A549 (cell line): ENCODE measurements at regions not wholly inside any gene's neighbourhood (a gene's known extent, or its start where the extent isn't known, plus 50 kb on each side); places are given as distances from the start of the nearest gene placed in this dataset.

Experiments used
- ATAC-seq, 2 experiments: fragments of 200-7000 bp in 1 of 2; fragments of >200 bp in 1 of 2; cut with Nextera tagmentation in 1 of 2; cut with Tn5 transposase in 1 of 2; 3 replicates each; pipeline versions ENCODE4 v1.8.0 to v1.9.1; 2018 to 2020; ENCODE audit warnings: mild to moderate bottlenecking in 1 of 2, moderate library complexity in 1 of 2
- CTCF ChIA-PET: fragments of 300-600 bp; sonication (Branson Sonifier 250); formaldehyde crosslinking; extraction: SDS; loops from one replicate; lab custom pipeline; 2021; ENCODE audit warnings: antibody characterized with exemption, inconsistent platforms; lab: Yijun Ruan, JAX
- POLR2A ChIA-PET: fragments of 350-600 bp; formaldehyde crosslinking; extraction: SDS; loops from one replicate; lab custom pipeline; 2021; ENCODE audit warnings: antibody characterized with exemption, inconsistent platforms; lab: Yijun Ruan, JAX
- DNase-seq, 2 experiments: peaks; one replicate each; pipeline versions ENCODE4 v3.0.0 to v3.0.0-alpha.2; 2011 to 2016; ENCODE audit warnings: low read depth in 1 of 2, low spot score in 1 of 2
- FAIRE-seq: peaks from 2 replicates; lab custom pipeline; 2011; peaks lifted over from hg19 to GRCh38; lab: Jason Lieb, UNC
- H3K27ac ChIP-seq, 2 experiments: fragments of >200 bp; sonication (Bioruptor Twin); formaldehyde crosslinking; 3 replicates each; pipeline ENCODE4 v1.5.1; 2016 to 2017
- H3K4me1 ChIP-seq: fragments of >200 bp; sonication (Bioruptor Twin); formaldehyde crosslinking; 3 replicates; pipeline ENCODE4 v1.6.1; 2016
- H3K4me2 ChIP-seq: fragments of >200 bp; sonication (Bioruptor Twin); formaldehyde crosslinking; 3 replicates; pipeline ENCODE4 v1.6.1; 2016
- H3K4me3 ChIP-seq: fragments of >200 bp; sonication (Bioruptor Twin); formaldehyde crosslinking; 3 replicates; pipeline ENCODE4 v1.5.1; 2016
- H3K9me3 ChIP-seq: fragments of >200 bp; sonication (Bioruptor Twin); formaldehyde crosslinking; 3 replicates; pipeline ENCODE4 v1.6.1; 2016
- CEBPB ChIP-seq, 2 experiments: fragments of >200 bp in 1 of 2; sonication (Bioruptor Twin) in 1 of 2; formaldehyde crosslinking in 1 of 2; IDR thresholded peaks; 2 replicates each; pipeline ENCODE4 v1.6.1; 2012 to 2016
- CHD4 ChIP-seq: fragments of 200-600 bp; sonication (generic); IDR thresholded peaks from 2 replicates; pipeline ENCODE4 v1.6.1; 2016; ENCODE audit warnings: antibody characterized with exemption, mild to moderate bottlenecking, borderline replicate concordance
- EHF ChIP-seq: fragments of 250-450 bp; sonication (Bioruptor Pico); IDR thresholded peaks from 2 replicates; pipeline ENCODE4 v1.5.0; 2020; ENCODE audit warnings: mild to moderate bottlenecking
- EHMT2 ChIP-seq: fragments of 200-600 bp; sonication (generic); IDR thresholded peaks from 2 replicates; pipeline ENCODE4 v1.6.1; 2016; ENCODE audit warnings: antibody characterized with exemption, low read depth, mild to moderate bottlenecking, moderate library complexity
- EP300 ChIP-seq, 2 experiments: fragments of >200 bp; sonication (Bioruptor Twin); formaldehyde crosslinking; IDR thresholded peaks; 2 replicates in 1 of 2; 3 replicates in 1 of 2; pipeline ENCODE4 v1.6.1; 2016 to 2017
- ESRRA ChIP-seq: fragments of 150-350 bp; IDR thresholded peaks from 2 replicates; pipeline ENCODE4 v1.6.1; 2014; ENCODE audit warnings: mild to moderate bottlenecking, low read length, borderline replicate concordance
- FOSB ChIP-seq: fragments of 250-450 bp; sonication (Bioruptor Pico); IDR thresholded peaks from 2 replicates; pipeline ENCODE4 v1.5.0; 2020; ENCODE audit warnings: mild to moderate bottlenecking, moderate library complexity
- FOSL2 ChIP-seq, 2 experiments: fragments of 450-650 bp in 1 of 2; fragments of >200 bp in 1 of 2; sonication (Bioruptor Twin) in 1 of 2; formaldehyde crosslinking; IDR thresholded peaks; 2 replicates each; pipeline versions ENCODE4 v1.5.0 to v1.6.1; 2016 to 2020; ENCODE audit warnings: mild to moderate bottlenecking in 1 of 2, moderate library complexity in 1 of 2
- FOXS1 ChIP-seq: fragments of 250-450 bp; sonication (Bioruptor Pico); IDR thresholded peaks from 2 replicates; pipeline ENCODE4 v1.5.0; 2020; ENCODE audit warnings: mild to moderate bottlenecking, moderate library complexity
- GATA3 ChIP-seq: IDR thresholded peaks from 2 replicates; pipeline ENCODE4 v1.6.1; 2012; ENCODE audit warnings: borderline replicate concordance
- HDAC2 ChIP-seq: fragments of 200-600 bp; sonication (generic); IDR thresholded peaks from 2 replicates; pipeline ENCODE4 v1.6.1; 2016
- JUN ChIP-seq, 2 experiments: fragments of >200 bp; sonication (Bioruptor Twin); formaldehyde crosslinking; IDR thresholded peaks; 2 replicates in 1 of 2; 3 replicates in 1 of 2; pipeline ENCODE4 v1.6.1; 2016 to 2017
- JUNB ChIP-seq: fragments of >200 bp; sonication (Bioruptor Twin); formaldehyde crosslinking; IDR thresholded peaks from 2 replicates; pipeline ENCODE4 v1.6.1; 2016
- KDM5A ChIP-seq: fragments of 200-600 bp; sonication (generic); IDR thresholded peaks from 2 replicates; pipeline ENCODE4 v1.6.1; 2016; ENCODE audit warnings: antibody characterized with exemption, mild to moderate bottlenecking
- MAFK ChIP-seq: fragments of 450-650 bp; IDR thresholded peaks from 2 replicates; pipeline ENCODE4 v1.6.1; 2014; ENCODE audit not compliant: partially characterized antibody
- MAZ ChIP-seq: fragments of 150-350 bp; IDR thresholded peaks from 2 replicates; pipeline ENCODE4 v1.6.1; 2014; ENCODE audit warnings: antibody characterized with exemption, low read depth, low read length, borderline replicate concordance
- MYC ChIP-seq: IDR thresholded peaks from 2 replicates; pipeline ENCODE4 v1.6.1; 2012; ENCODE audit warnings: mild to moderate bottlenecking, inconsistent platforms, low read length, improper control_type of control experiment, borderline replicate concordance
- NPAS2 ChIP-seq: fragments of 250-450 bp; sonication (Bioruptor Pico); IDR thresholded peaks from 2 replicates; pipeline ENCODE4 v1.8.0; 2022; ENCODE audit warnings: mild to moderate bottlenecking, moderate library complexity, borderline replicate concordance
- NR3C1 ChIP-seq: fragments of >200 bp; sonication (Bioruptor Twin); formaldehyde crosslinking; IDR thresholded peaks from 3 replicates; pipeline ENCODE4 v1.6.1; 2017
- POLR2A ChIP-seq: IDR thresholded peaks from 2 replicates; pipeline ENCODE4 v1.6.1; 2012; ENCODE audit warnings: mild to moderate bottlenecking, low read length
- POLR2AphosphoS2 ChIP-seq: conservative IDR thresholded peaks from 2 replicates; pipeline ENCODE4 v1.6.1; 2012; ENCODE audit warnings: low read length, improper control_type of control experiment, inconsistent platforms
- SREBF2 ChIP-seq: fragments of 450-650 bp; IDR thresholded peaks from 2 replicates; pipeline ENCODE4 v1.6.1; 2014; ENCODE audit warnings: mild to moderate bottlenecking, moderate library complexity
- TFCP2L1 ChIP-seq: fragments of 250-450 bp; sonication (Bioruptor Pico); IDR thresholded peaks from 2 replicates; pipeline ENCODE4 v1.5.0; 2021; ENCODE audit warnings: mild to moderate bottlenecking
- TP53 ChIP-seq: fragments of 250-450 bp; sonication (Bioruptor Pico); IDR thresholded peaks from 2 replicates; pipeline ENCODE4 v1.5.0; 2021; ENCODE audit warnings: mild to moderate bottlenecking, moderate library complexity
- ZFP36 ChIP-seq: fragments of 450-650 bp; IDR thresholded peaks from 2 replicates; pipeline ENCODE4 v1.6.1; 2014; ENCODE audit warnings: borderline replicate concordance; ENCODE audit not compliant: partially characterized antibody
- ZSCAN20 ChIP-seq: fragments of 250-450 bp; sonication (Bioruptor Pico); IDR thresholded peaks from 2 replicates; pipeline ENCODE4 v1.8.0; 2022; ENCODE audit warnings: mild to moderate bottlenecking, moderate library complexity
- WGBS: methylation state at CpG from one replicate; pipeline ENCODE4 v1.1.6; 2017; ENCODE audit errors: missing lambda C conversion rate; 5-methylcytosine and 5-hydroxymethylcytosine counted together
- TF ChIP-seq, protein P1 (sequence below): fragments of >200 bp; sonication (Bioruptor Twin); formaldehyde crosslinking; IDR thresholded peaks from 3 replicates; pipeline ENCODE4 v1.5.1; 2016
- TF ChIP-seq, protein P2 (sequence below): fragments of 450-650 bp; IDR thresholded peaks from 2 replicates; pipeline ENCODE4 v1.6.1; 2014; ENCODE audit warnings: antibody characterized with exemption
- TF ChIP-seq, protein P3 (sequence below): IDR thresholded peaks from 2 replicates; pipeline ENCODE4 v1.6.1; 2012
- TF ChIP-seq, protein P4 (sequence below): fragments of 250-450 bp; sonication (Bioruptor Pico); IDR thresholded peaks from 2 replicates; pipeline ENCODE4 v1.5.0; 2020; ENCODE audit warnings: low read depth, mild to moderate bottlenecking, moderate library complexity
- TF ChIP-seq, protein P5 (sequence below): fragments of 150-350 bp; IDR thresholded peaks from 2 replicates; pipeline ENCODE4 v1.6.1; 2014; ENCODE audit warnings: low read depth, mild to moderate bottlenecking, low read length

DNA sequence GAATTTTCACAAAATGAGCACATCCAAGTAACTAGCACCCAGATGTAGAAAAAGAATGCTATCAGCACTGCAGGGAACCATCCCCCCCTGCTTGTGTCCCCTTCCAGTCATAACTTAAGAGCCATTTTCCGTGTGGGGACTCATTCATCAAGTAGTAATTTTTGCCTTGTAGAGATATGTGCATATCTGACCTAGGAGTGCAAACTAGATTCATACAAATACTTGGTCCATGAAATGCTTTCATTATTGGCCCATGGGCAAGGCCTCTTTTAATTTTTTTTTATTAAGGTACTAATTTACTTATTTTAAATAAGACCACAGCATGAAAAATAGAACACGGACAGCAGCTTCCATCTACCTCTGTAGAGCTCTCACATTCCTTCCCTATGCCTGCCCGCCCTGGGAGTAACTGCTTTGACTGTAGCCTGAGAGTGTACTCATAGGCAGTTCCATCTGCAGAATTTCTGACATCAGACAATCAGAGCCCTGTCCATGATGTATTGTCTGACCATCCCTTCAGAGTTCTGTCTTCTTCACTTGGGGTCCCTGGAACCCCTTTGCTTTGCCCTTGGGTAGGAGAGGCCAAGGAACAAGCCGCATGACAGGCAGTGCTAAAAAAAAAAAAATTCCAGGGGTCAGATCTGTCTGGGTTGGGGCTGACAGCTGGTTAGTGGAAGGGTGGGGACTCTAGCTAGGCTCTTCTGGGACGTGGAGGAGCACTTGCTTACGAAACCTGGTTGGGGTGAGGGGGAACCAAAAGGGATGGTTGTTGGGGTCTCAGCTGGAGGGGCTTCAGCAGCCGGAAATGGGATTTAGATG, 131.7 kb downstream of the C12orf75 start (continued):
- TF ChIP-seq, protein P1, sequence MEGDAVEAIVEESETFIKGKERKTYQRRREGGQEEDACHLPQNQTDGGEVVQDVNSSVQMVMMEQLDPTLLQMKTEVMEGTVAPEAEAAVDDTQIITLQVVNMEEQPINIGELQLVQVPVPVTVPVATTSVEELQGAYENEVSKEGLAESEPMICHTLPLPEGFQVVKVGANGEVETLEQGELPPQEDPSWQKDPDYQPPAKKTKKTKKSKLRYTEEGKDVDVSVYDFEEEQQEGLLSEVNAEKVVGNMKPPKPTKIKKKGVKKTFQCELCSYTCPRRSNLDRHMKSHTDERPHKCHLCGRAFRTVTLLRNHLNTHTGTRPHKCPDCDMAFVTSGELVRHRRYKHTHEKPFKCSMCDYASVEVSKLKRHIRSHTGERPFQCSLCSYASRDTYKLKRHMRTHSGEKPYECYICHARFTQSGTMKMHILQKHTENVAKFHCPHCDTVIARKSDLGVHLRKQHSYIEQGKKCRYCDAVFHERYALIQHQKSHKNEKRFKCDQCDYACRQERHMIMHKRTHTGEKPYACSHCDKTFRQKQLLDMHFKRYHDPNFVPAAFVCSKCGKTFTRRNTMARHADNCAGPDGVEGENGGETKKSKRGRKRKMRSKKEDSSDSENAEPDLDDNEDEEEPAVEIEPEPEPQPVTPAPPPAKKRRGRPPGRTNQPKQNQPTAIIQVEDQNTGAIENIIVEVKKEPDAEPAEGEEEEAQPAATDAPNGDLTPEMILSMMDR, result no peak
- TF ChIP-seq TFCP2L1 (CRISPR knock-in tag) (no peak), MAZ (no peak), FOSL2 (IDR thresholded peaks at IDR 0.05) (no peak), FOSL2 (CRISPR knock-in tag; IDR thresholded peaks at IDR 0.05) (no peak), ESRRA (no peak)
- TF ChIP-seq, all 56 proteins: peak for 0

DNA sequence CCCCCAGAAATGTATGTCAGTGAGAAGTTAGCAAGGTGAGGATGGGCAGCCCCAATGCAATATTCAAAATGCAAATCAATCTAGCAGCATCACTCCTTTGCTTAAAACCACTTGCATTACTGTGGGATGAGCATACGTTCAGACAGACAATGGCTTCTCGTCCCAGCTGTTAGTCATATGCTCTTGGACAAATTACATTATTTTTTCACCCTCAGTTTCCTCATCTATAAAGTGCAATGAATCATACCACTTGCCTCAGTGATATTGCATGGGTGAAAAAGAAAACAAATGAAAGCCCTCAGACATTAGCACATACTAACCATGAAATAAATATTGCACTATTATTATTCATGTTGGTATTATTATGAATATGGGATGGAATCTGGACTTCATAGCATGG, 132.3 kb downstream of the C12orf75 start:
- Histone ChIP-seq H3K4me3 (no peak overlapping the region), H3K9me3 (peaks cover 9% of the 10 kb centered on the region; the same call in 2 of the 3 replicates), H3K4me2 (no peak overlapping the region), H3K27ac (no peak overlapping the region), H3K4me1 (no peaks in the 10 kb centered on the region)
- ATAC-seq (no peak), DNase-seq (no peak), FAIRE-seq (no peak)
- 60% methylated on average over 2 of the region's 2 CpGs for WGBS
- TF ChIP-seq EHF (CRISPR knock-in tag) (no peak), POLR2A (no peak), NR3C1 (no peak), FOSB (no peak), HDAC2 (no peak), ZFP36 (no peak), GATA3 (no peak), FOXS1 (no peak), EHMT2 (no peak), TFCP2L1 (CRISPR knock-in tag) (no peak), POLR2AphosphoS2 (no peak), CEBPB (IDR thresholded peaks at IDR 0.05) (no peak), NPAS2 (no peak), MAFK (no peak), CHD4 (no peak), JUNB (no peak)
- TF ChIP-seq, protein P2, sequence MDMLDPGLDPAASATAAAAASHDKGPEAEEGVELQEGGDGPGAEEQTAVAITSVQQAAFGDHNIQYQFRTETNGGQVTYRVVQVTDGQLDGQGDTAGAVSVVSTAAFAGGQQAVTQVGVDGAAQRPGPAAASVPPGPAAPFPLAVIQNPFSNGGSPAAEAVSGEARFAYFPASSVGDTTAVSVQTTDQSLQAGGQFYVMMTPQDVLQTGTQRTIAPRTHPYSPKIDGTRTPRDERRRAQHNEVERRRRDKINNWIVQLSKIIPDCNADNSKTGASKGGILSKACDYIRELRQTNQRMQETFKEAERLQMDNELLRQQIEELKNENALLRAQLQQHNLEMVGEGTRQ, result no peak
- POLR2A ChIA-PET, result interaction anchor here (0.5 kb wide), 1 partner anchor 14 kb away, joined by 3 read pairs; no protein-coding TSS in a partner anchor
- CTCF ChIA-PET, result interaction anchor here (0.8 to 1.5 kb wide), 3 partner anchors 9 to 674 kb away, joined by 3 to 6 read pairs (median 3); no protein-coding TSS in a partner anchor

DNA sequence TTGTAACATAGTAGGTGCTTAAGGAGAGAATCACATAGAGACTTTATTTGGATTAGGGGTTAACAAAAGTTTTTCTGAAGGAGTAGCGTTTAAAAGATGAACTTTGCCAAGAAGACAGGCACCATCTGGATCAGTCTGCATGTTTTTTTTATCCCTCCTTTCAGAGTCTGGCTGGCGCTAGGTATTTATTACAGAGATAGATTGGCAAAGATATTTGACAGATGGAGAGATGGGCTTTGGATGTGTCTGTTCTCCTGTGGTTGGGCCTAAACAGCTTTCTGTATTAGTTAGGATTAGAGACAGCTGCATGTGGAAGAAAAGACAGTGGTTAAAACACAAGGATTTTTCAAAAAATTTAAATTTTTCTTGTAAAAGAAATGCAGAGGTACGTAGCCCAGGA, 133.9 kb downstream of the C12orf75 start:
- Histone ChIP-seq H3K4me3 (no peak overlapping the region), H3K27ac (no peak overlapping the region), H3K4me2 (no peak overlapping the region), H3K4me1 (no peaks in the 10 kb centered on the region), H3K9me3 (no peaks in the 10 kb centered on the region)
- CTCF ChIA-PET, result interaction anchor here (1.2 to 1.8 kb wide), 3 partner anchors 15 to 684 kb away, joined by 3 to 4 read pairs (median 3); no protein-coding TSS in a partner anchor
- 85% methylated on average over 3 of the region's 3 CpGs for WGBS
- FAIRE-seq (no peak), DNase-seq (no peak), ATAC-seq (no peak)
- TF ChIP-seq MYC (no peak), NPAS2 (no peak), KDM5A (no peak), GATA3 (no peak), EHF (CRISPR knock-in tag) (no peak), FOSB (no peak), ZSCAN20 (CRISPR knock-in tag) (no peak), POLR2A (no peak), SREBF2 (no peak), CHD4 (no peak), JUN (IDR thresholded peaks at IDR 0.05) (no peak), EP300 (IDR thresholded peaks at IDR 0.05) (no peak), TP53 (CRISPR knock-in tag) (no peak)
- TF ChIP-seq, protein P3, sequence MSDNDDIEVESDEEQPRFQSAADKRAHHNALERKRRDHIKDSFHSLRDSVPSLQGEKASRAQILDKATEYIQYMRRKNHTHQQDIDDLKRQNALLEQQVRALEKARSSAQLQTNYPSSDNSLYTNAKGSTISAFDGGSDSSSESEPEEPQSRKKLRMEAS, result no peak
- TF ChIP-seq, protein P2, result no peak
- TF ChIP-seq, protein P4, sequence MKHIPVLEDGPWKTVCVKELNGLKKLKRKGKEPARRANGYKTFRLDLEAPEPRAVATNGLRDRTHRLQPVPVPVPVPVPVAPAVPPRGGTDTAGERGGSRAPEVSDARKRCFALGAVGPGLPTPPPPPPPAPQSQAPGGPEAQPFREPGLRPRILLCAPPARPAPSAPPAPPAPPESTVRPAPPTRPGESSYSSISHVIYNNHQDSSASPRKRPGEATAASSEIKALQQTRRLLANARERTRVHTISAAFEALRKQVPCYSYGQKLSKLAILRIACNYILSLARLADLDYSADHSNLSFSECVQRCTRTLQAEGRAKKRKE (CRISPR knock-in tag), result no peak
- TF ChIP-seq, protein P5, sequence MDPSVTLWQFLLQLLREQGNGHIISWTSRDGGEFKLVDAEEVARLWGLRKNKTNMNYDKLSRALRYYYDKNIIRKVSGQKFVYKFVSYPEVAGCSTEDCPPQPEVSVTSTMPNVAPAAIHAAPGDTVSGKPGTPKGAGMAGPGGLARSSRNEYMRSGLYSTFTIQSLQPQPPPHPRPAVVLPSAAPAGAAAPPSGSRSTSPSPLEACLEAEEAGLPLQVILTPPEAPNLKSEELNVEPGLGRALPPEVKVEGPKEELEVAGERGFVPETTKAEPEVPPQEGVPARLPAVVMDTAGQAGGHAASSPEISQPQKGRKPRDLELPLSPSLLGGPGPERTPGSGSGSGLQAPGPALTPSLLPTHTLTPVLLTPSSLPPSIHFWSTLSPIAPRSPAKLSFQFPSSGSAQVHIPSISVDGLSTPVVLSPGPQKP, result no peak
- POLR2A ChIA-PET, result no interaction called here
